Stimulated activated naive CD4-positive, alpha-beta T cell treated with Interleukin-2 at 50 U/mL for 16 hours (primary cell): ENCODE measurements at regions not wholly inside any gene's neighbourhood (a gene's known extent, or its start where the extent isn't known, plus 50 kb on each side); places are given as distances from the start of the nearest gene placed in this dataset.
"Not testable (repeated sequence)": the region's sequence is repeated elsewhere in the genome, so short reads cannot be mapped to it uniquely, and the experiment has no call there.

Source experiments
- DNase-seq: peaks from one replicate; lab custom pipeline; 2025; lab: John Stamatoyannopoulos, UW

- not testable (repeated sequence) for DNase-seq
Observed at GRCh38 chr5:39753747-39754146, 329.0 kb upstream of the DAB2 start.

- no peak for DNase-seq
Observed at GRCh38 chr5:39750661-39751060, 325.9 kb upstream of the DAB2 start.

- no peak for DNase-seq
Observed at GRCh38 chr5:39742916-39743315, 318.1 kb upstream of the DAB2 start.

GRCh38 chr5:39740404-39740803 lies 315.6 kb upstream of the DAB2 start:
- DNase-seq: no peak

GRCh38 chr5:39732166-39732565 lies 307.4 kb upstream of the DAB2 start:
- no peak for DNase-seq

GRCh38 chr5:39730699-39731098 lies 305.9 kb upstream of the DAB2 start:
- no peak for DNase-seq

GRCh38 chr5:39730006-39730405 lies 305.2 kb upstream of the DAB2 start:
- no peak for DNase-seq

GRCh38 chr5:39726467-39726866 lies 301.7 kb upstream of the DAB2 start:
- no peak for DNase-seq

- no peak for DNase-seq
Observed at GRCh38 chr5:39721394-39721793, 296.6 kb upstream of the DAB2 start.

GRCh38 chr5:39720136-39720535 lies 295.4 kb upstream of the DAB2 start:
- no peak for DNase-seq

- no peak for DNase-seq
Observed at GRCh38 chr5:39717176-39717897, 292.6 kb upstream of the DAB2 start.

- DNase-seq: peak; percentile 15
Observed at GRCh38 chr5:39716532-39717028, 291.8 kb upstream of the DAB2 start.

- peak; percentile 10 for DNase-seq
Observed at GRCh38 chr5:39714036-39714698, 289.4 kb upstream of the DAB2 start.

- no peak for DNase-seq
Observed at GRCh38 chr5:39713250-39713916, 288.6 kb upstream of the DAB2 start.

GRCh38 chr5:39712316-39713249 lies 287.8 kb upstream of the DAB2 start:
- no peak for DNase-seq

- DNase-seq: no peak
Observed at GRCh38 chr5:39711821-39712220, 287.0 kb upstream of the DAB2 start.

- no peak for DNase-seq
Observed at GRCh38 chr5:39709032-39709431, 284.3 kb upstream of the DAB2 start.

GRCh38 chr5:39702928-39703327 lies 278.1 kb upstream of the DAB2 start:
- no peak for DNase-seq

- DNase-seq: no peak
Observed at GRCh38 chr5:39700523-39700922, 275.7 kb upstream of the DAB2 start.

GRCh38 chr5:39698838-39699560 lies 274.2 kb upstream of the DAB2 start:
- DNase-seq: no peak

GRCh38 chr5:39697881-39698280 lies 273.1 kb upstream of the DAB2 start:
- DNase-seq: no peak
